Hepatic stellate cell (primary cell): ENCODE measurements at regions not wholly inside any gene's neighbourhood (a gene's known extent, or its start where the extent isn't known, plus 50 kb on each side); places are given as distances from the start of the nearest gene placed in this dataset.
"Not testable (repeated sequence)": the region's sequence is repeated elsewhere in the genome, so short reads cannot be mapped to it uniquely, and the experiment has no call there.

Experiments
- DNase-seq: peaks from one replicate; pipeline ENCODE4 v3.0.0; 2011; ENCODE audit warnings: low spot score

DNA sequence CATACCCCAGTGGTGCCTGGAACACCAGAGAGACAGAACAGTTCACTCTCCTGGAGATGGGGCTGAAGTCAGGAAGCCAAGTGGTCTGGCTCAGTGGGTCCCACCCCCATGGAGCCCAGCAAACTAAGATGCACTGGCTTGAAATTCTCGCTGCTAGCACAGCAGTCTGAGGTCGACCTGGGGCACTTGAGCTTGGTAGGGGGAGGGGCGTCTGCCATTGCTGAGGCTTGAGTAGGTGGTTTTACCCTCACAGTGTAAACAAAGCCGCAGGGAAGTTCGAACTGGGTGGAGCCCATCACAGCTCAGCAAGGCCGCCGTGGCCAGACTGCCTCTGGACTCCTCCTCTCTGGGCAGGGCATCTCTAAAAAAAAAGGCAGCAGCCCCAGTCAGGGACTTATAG, 272.0 kb downstream of the KLF13 start:
- DNase-seq: no peak

DNA sequence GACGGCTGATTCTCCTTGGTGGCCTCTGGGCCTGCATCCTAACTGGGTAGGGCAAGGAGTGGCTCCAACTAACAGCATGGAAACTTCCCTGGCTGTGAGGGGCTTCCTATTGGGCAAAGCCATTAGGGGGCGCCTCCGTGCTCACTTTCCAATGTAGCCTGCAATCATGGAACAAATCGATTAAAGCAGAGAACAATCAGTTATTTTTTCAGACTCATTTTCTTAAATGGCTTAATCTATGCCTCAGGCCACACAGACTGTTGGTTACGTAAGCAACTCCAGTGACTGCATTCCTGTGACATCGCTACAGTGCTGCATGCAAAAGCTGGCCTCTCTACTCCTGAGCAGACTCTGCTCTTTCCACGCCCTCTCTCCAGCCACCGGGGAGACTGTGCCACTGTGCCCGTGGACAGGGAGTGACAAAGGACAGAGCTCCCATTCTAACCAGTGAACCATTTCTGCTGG, 278.9 kb downstream of the KLF13 start:
- peak; percentile 56 for DNase-seq

DNA sequence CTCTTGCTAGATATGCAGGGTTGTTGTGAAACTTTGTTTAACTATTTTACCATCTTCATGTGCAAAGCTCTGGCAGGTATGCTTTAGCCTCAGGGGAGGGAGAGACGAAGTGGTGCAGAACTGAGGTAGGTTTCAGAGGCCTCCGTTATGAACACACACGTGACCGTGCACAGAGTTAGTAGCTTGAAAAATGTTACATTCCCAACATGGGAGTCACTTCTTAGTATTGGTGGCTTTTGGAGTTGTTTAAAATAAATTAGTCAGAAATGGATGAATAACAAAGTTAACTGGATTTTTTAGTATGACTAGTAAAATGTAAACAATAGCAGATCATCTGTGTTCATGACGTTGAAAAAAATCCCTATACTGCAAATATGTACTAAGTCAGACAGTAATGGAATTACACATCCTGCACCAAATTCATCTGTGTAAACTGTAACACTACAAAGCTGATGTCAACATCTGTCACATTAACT, 279.6 kb downstream of the KLF13 start:
- DNase-seq: peak; percentile 51

DNA sequence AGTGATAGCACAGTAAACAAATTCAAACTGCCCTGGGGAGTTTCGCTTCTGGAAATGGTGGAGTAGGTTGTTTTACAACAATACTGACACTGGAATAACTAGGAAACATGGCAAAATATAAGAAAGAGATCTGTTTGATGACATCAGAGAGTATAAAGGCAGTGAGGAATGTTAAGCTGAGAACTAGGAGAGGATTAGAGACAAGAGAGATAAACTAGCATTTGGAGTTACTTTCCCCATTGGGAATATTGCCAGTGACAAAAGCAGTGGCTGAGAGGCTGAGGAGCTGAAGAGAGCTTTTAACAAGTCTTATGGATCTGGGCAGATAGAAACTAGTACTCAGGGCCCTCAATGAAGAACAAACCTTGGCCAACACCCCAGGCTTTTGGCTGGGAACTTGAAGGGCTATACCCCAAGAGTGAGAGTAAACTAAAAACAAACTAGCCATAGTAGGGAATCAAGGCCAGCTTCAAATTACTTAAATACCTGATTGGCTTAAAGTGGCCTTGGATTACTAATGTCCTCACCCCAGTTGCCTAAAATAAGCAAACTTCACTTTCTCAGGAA, 280.4 kb downstream of the KLF13 start:
- DNase-seq: no peak

DNA sequence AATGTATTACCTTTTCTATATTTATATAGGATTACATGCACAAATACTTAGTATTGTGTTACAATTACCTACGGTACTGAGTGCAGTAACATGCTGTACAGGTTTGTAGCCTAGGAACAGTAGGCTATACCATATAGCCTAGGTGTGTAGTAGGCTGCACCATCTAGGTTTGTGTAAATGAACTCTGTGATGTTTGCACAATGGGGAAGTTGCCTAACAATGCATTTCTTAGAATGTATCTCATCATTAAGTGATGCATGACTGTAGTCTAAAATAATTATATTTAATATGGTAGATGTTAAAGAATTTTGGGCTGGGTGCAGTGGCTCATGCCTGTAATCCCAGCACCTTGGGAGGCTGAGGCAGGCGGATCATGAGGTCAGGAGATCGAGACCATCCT, 281.0 kb downstream of the KLF13 start:
- no peak for DNase-seq

DNA sequence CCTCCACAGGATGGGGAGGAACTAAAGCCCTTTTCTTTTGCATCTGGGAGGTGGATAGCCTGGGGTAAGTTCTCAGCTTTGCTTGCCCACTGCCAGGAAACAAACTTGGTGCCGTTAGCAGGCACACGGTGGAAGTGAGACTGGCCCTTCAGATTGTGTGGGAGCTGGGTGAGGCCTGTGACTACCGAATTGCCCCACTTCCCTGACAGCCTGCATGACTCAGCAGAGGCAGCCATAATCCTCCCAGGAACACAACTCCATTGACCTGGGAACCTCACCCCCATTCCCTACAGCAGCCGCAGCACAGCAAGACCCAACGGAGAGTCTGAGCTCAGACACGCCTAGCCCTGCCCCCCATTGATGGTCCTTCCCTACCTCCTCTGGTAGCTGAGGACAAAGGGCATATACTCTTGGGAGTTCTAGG, 282.6 kb downstream of the KLF13 start:
- DNase-seq: no peak

DNA sequence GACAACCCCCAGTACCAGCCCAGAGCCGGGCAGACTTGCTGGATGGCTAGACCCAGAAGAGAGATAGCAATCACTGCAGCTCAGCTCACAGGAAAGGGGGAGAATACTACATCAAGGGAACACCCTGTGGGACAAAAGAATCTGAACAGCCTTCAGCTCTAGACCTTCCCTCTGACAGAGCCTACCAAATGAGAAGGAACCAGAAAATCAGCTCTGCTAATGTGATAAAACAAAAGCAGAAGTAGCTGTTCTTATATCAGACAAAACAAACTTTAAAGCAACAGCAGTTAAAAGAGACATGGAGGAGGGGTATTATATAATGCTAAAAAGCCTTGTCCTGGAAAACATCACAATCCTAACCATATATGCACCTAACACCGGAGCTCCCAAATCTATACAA, 283.3 kb downstream of the KLF13 start:
- no peak for DNase-seq

DNA sequence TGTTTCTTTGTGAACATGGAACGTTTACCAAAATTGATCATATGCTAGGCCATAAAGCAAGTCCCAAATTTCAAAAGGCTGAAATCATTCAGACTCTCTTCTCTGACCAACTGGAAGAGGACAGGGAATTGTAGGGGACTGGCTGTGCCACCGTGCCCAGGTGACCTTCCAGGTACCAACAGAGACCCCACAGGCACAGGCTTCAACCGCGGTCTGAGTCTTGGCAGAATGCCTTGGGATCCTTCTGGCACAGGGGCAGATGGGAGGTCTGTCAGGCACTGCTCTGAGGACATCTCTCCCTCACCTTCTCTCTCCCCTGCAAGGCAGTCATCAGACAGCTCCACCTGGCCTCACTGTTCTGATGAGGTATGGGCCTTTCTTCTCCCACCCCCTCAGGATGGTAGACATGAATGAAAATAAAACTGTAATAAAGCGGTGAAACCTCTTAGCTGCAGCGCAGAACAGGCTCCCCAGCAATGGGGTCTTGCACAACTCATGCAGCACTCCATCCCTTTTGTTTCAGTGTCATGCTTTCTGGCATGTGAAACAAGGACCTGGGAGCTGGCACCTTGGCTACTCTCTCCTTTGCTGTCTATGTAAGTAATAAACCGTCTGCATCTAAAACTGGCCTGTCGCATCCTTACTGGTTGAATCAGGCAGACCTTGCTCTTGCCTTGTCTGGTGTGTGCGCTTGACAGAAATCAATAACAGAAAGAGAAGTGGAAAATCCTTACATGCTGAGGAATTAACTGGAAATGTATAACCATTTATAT, 289.2 kb downstream of the KLF13 start:
- no peak for DNase-seq

DNA sequence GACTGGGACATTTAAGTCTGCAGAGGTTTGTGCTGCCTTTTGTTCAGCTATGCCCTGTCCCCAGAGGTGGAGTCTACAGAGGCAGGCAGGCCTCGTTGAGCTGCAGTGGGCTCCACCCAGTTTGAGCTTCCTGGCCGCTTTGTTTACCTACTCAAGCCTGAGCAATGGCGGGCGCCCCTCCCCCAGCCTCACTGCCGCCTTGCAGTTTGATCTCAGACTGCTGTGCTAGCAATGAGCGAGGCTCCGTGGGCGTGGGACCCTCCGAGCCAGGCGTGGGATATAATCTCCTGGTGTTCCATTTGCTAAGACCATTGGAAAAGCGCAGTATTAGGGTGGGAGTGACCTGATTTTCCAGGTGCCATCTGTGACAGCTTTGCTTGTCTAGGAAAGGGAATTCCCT, 296.7 kb downstream of the KLF13 start:
- not testable (repeated sequence) for DNase-seq

DNA sequence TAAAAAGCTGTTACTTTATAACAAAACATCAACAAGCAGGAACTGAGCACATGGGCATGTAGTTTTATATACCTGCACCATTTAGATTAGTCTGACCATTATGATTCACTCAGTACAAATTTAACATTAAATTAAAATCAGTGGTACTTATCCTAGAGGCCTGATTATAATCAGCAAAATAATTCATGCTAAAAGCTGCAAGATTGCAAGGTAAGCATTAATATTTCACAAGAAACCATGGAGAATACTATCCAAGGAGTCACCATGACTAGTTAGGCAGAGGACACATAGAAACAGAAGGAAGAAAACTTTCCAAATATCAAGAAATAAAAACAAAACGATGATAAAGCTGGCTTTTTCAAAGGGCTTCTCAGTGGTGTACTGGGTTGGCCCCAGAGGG, 297.5 kb downstream of the KLF13 start:
- DNase-seq: not testable (repeated sequence)

DNA sequence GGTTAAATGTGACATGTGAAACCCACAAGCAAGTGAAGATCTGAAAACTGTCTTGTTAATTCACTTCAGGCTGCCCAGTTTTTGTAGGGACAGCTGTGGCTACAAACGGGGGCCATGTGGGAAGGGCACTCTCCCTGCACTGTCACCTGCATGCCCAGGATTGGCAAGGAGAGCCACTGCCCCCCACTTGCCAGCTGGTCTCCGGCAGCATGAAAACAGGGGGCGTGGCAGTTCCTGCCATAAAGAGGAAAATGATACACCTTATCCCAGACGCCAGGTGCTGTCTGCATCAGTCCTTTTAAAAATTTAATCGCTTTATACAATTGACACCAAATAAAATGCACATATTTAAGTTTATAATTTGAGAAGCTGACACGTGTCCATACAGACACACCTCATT, 309.1 kb downstream of the KLF13 start:
- not testable (repeated sequence) for DNase-seq

DNA sequence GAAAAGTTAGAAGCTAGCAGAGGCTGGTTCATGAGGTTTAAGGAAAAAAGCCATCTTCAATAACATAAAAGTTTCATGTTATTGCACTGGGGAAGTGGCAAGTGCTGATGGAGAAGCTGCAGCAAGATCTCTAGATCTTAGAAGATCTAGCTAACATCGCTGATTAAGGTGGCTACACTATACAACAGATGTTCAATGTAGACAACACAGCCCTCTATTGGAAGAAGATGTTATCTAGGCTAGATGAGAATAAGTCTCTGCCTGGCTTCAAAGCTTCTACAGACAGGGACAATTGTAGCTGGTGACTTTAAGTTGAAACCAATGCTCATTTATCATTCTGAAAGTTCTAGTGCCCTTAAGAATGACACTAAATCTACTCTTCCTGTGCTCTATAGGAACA, 310.3 kb downstream of the KLF13 start:
- DNase-seq: not testable (repeated sequence)

DNA sequence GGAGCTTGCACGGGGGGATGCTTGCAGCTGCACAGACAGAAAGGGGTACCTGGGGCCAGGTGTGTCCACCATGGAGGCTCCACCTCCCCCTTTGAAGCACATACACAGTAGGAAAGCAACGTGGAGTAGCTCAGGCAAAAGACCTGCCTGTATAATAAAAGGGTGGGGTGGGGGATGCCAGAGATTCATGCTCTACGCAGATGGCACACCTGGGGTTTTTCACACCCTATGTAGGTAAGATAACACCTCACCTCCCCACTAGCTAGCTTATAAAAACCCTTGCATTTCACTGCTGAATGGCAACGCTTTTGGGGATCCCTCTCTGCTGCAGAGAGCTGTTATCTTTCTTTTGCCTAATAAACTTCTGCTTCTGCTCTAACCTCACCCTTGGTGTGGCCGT, 317.3 kb downstream of the KLF13 start:
- not testable (repeated sequence) for DNase-seq

DNA sequence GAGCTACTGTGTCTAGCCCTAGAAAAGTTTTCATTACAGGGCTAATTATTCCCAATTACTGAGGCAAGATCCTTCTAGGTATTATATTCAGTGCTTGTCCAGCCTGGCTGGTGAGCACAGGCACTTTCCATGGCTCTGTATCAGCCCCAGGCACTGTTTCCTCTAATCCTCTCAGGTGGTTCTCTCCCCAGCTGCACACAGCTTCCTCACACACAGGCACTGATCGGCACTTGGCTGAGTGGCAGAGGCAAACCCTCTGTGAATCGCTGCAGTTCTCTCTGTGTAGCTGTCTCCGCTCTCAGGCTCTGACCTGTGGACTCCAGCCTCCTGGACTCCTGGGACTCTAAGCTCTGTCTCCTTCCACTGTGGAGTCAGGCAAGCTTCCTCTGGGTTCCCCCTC, 318.1 kb downstream of the KLF13 start:
- DNase-seq: not testable (repeated sequence)

DNA sequence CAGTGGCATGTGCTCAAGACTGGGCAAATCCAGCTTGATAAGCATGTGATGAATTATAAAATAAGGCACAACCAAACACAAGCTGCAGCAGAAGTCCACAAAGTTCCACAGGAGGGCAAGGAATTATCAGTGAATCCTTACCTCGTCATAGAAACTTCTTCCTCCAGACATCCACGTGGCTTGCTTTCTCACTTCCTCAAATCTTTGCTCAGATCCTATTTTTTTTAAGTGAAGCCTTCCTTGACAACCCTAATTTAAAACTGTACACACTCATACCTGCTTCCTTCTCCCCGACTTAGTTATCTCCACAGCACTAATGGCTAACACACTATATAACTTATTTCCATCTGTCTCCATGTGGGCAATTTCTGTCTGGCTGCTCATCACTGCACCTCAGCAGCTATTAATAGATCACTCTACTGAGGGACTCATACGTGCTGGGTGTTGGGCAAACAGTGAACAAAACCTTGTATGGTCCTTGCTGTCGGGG, 320.7 kb downstream of the KLF13 start:
- not testable (repeated sequence) for DNase-seq

DNA sequence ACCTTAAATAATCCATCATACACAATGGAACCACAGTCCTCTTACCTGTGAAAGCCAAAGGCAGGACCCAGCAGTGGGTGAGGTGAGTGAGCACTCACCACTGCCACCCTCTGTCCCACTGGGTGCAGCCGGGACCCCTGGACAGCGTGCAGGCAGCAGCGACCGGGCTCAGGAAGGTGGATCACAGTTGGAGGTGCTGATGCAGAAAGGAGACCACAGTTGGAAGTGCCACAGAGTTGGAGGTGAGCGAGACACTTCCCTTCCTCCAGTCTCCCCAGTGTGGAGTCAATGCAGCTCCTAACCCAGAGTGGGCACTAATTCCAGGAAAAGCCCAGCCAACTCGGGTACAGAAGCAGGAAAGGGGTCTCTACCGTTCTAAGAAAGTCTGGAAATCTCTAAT, 323.0 kb downstream of the KLF13 start:
- not testable (repeated sequence) for DNase-seq

DNA sequence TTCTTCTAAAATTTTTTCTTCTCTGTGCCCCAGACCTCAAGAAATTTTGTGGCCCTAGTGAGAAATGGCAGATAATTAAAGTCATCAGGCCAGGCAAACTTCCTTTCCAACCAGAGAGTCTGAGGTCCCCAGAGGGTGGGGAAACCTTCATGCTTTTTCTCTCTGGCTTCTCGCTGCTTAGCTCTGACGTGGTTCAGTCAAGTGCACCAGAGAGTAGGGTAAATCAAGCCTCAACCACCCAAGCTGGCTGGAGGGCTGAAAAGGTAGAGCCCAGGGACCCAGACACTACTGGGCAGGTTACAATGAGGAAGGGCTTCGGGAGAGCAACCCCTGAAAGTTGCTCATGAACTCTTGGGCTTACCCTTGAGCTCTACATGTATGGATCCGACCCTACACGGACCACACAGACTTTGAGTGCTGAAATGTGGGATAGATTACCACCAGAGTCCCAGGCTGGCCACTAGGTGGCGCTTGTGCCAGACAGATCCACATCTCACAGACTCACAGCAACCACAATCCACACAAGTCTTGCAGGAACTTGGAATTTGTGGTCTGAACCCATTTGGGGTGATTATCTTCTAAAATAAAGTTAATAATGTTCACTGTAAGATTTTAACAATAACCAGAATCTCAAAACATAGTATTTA, 323.5 kb downstream of the KLF13 start:
- DNase-seq: not testable (repeated sequence)

DNA sequence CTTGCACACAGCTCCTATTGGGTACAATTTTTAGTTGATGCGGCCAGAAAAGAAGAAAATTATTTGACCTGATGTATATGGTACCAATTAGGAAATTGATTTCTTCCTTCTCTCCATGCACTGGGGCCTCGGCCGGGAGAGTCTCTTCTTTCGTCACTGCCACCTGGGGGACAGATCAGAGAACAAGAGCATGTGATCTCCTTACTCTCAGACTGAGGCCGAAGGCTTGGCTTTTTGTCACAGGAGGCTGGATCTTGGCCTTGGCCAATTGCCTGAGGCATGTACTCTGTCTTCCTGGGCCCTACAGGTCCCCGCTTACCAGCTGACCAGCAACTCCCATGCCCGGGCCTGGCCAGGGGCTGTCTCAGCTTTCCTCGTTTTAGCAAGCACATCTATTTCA, 330.3 kb downstream of the KLF13 start:
- not testable (repeated sequence) for DNase-seq

DNA sequence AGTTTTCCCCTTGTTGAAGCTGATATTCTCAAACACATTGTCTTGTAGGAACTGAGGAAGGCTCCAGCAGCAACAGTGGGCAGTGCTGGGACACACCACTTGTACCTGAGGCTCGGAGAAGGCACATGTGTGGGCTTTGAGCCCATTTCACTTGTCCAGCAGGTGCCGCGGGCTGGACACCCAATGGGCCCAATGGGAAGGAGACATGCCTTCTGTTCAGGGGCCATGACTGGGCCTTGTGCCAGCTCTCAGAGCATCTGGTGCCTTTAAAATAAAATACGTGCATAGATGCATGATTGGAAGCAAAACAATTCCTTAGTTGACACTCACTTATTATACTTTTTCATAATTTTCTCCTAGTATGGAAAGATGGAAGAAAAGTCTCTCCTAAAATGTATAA, 334.2 kb downstream of the KLF13 start:
- no peak for DNase-seq

DNA sequence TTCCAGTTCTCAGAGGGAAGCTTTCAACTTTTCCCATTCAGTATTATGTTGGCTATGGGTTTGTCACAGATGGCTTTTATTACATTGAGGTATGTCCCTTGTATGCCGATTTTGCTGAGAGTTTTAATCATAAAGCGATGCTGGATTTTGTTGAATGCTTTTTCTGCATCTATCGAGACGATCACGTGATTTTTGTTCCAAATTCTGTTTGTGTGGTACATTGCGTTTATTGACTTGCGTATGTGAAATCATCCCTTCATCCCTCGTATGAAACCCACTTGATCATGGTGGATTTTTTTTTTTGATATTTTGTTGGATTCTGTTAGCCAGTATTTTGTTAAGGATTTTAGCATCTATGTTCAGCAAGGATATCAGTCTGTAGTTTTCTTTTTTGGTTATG, 339.1 kb downstream of the KLF13 start:
- not testable (repeated sequence) for DNase-seq

DNA sequence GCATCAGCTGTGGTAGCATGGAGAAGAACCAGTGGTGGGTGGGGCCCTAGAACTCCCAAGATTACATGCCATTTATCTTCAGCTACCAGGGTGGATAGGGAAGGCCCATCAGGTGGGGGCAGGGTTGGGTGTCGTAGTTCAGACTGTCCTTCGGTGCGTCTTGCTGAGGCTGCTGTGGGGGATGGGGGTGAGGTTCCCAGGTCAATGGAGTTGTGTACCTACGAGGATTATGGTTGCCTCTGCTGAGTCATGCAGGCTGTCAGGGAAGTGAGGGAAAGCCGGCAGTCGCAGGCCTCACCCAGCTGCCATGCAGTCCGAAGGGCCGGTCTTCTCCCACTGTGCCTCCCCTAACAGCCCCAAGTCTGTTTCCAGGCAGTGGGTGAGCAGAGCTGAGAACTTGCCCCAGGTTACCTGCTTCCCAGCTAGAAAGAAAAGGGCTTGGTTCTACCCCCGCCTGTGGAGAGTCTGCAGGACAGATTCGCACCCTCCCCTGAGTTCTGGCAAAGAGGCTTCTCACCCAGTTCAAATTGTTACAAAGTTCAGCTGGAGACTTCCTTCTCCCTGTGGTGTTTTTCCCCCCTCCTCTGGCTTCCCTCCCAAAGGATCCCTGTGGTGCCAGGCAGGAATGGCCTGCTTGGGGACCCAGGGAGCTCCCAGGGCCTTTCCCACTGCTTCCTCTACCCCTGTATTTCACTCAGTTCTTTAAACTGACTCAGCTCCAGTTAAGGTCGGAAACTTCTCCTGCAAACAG, 342.7 kb downstream of the KLF13 start:
- DNase-seq: not testable (repeated sequence)

DNA sequence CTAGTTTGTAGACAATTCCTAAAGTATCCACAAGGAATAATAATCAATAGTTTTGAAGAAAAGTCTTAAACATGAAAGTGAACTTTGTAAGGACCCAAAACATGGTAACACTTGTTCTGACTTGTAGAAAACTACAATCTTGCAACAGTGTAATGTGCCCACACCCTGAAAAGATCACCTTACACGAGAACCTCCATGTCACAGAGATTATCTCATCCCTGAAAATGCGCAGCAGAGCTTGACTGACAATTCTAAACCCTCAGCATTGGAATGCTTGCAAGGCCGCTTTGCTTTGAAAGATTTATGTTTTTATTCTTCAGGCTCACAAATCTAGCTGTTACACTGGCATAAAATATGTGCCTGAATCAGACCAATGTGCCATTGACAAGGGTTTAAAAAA, 346.6 kb downstream of the KLF13 start:
- DNase-seq: not testable (repeated sequence)
